GM13977 (cell line): ENCODE measurements at regions not wholly inside any gene's neighbourhood (a gene's known extent, or its start where the extent isn't known, plus 50 kb on each side); places are given as distances from the start of the nearest gene placed in this dataset.

ENCODE experiments used
- DNase-seq: peaks from one replicate; pipeline ENCODE4 v3.0.0; 2012; ENCODE audit warnings: low spot score
- CTCF ChIP-seq: IDR thresholded peaks from 2 replicates; pipeline ENCODE4 v1.5.1; 2012; ENCODE audit warnings: mild to moderate bottlenecking, control low read depth; ENCODE audit not compliant: insufficient read depth; ENCODE audit errors: extremely low read depth, missing control alignments
- in situ Hi-C: fragments of 300-500 bp; cut with MboI; formaldehyde crosslinking; loops from one replicate; pipeline ENCODE4 v1.12.0; 2022; ENCODE audit warnings: low sequenced_read_pairs, low pct_unique_long_range_greater_than_20kb, mixed read lengths, inconsistent platforms; ENCODE audit not compliant: unreplicated experiment

- no peak for DNase-seq
- TF ChIP-seq CTCF = no peak
- in situ Hi-C loops = no loop called here
Measured at GRCh38 chr2:52639692-52640091, 1127.9 kb upstream of the CHAC2 start.

- no peak for DNase-seq
- in situ Hi-C loops = no loop called here
Measured at GRCh38 chr2:52632543-52632942, 1135.1 kb upstream of the CHAC2 start.

GRCh38 chr2:52629944-52630343 lies 1137.7 kb upstream of the CHAC2 start:
- DNase-seq = no peak
- TF ChIP-seq CTCF = no peak
- in situ Hi-C loops = no loop called here

More at GRCh38 chr2:52632543-52632942, 1135.1 kb upstream of the CHAC2 start:
- no peak for TF ChIP-seq CTCF

- DNase-seq = no peak
- in situ Hi-C loops = no loop called here
- TF ChIP-seq CTCF = no peak
Measured at GRCh38 chr2:52629531-52629930, 1138.1 kb upstream of the CHAC2 start.

GRCh38 chr2:52622266-52622665 lies 1145.3 kb upstream of the CHAC2 start:
- no peak for TF ChIP-seq CTCF
- no peak for DNase-seq
- in situ Hi-C loops = no loop called here

- DNase-seq = no peak
- no peak for TF ChIP-seq CTCF
- in situ Hi-C loops = no loop called here
Measured at GRCh38 chr2:52613064-52613463, 1154.5 kb upstream of the CHAC2 start.

- in situ Hi-C loops = no loop called here
- TF ChIP-seq CTCF = no peak
- no peak for DNase-seq
Measured at GRCh38 chr2:52611759-52612158, 1155.8 kb upstream of the CHAC2 start.
